ENCODE measurements at regions not wholly inside any gene's neighbourhood (a gene's known extent, or its start where the extent isn't known, plus 50 kb on each side); places are given as distances from the start of the nearest gene placed in this dataset.

- TF ChIP-seq, protein P1, sequence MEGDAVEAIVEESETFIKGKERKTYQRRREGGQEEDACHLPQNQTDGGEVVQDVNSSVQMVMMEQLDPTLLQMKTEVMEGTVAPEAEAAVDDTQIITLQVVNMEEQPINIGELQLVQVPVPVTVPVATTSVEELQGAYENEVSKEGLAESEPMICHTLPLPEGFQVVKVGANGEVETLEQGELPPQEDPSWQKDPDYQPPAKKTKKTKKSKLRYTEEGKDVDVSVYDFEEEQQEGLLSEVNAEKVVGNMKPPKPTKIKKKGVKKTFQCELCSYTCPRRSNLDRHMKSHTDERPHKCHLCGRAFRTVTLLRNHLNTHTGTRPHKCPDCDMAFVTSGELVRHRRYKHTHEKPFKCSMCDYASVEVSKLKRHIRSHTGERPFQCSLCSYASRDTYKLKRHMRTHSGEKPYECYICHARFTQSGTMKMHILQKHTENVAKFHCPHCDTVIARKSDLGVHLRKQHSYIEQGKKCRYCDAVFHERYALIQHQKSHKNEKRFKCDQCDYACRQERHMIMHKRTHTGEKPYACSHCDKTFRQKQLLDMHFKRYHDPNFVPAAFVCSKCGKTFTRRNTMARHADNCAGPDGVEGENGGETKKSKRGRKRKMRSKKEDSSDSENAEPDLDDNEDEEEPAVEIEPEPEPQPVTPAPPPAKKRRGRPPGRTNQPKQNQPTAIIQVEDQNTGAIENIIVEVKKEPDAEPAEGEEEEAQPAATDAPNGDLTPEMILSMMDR (IDR thresholded peaks at IDR 0.05), result no peak
- TF ChIP-seq ZFX (IDR thresholded peaks at IDR 0.05; ENCODE audit: borderline replicate concordance), result no peak
Observed at GRCh38 chr10:71077796-71078453, 134.4 kb upstream of the UNC5B start.
